Spleen (tissue), 7 donors: ENCODE measurements at regions not wholly inside any gene's neighbourhood (a gene's known extent, or its start where the extent isn't known, plus 50 kb on each side); places are given as distances from the start of the nearest gene placed in this dataset.

Experiments
- POLR2A ChIP-seq, 3 donors: fragments of 450-650 bp; IDR thresholded peaks; one replicate each; pipeline ENCODE4 v1.5.1; 2017; ENCODE audit warnings: antibody characterized with exemption in 3 of 3, mild to moderate bottlenecking in 1 of 3
- POLR2AphosphoS5 ChIP-seq, 3 donors: sonication (generic); formaldehyde crosslinking; IDR thresholded peaks; one replicate each; pipeline ENCODE4 v1.5.1; 2017; ENCODE audit warnings: antibody characterized with exemption in 3 of 3
- TF ChIP-seq, protein P1 (sequence below), 11 experiments: fragments of 200-600 bp in 7 of 11; fragments of 450-650 bp in 4 of 11; sonication (generic) in 4 of 11; IDR thresholded peaks in 8 of 11; conservative IDR thresholded peaks in 3 of 11; 1 replicate in 7 of 11; 2 replicates in 4 of 11; pipeline versions ENCODE4 v1.4.0 to v1.8.0; 2016 to 2021; ENCODE audit warnings: antibody characterized with exemption in 11 of 11, inconsistent platforms in 4 of 11, mild to moderate bottlenecking in 1 of 11
- donor health status: DM: no; HTN: no; CAD: no; lungs with moderate emphysema.
- donor health status: DM: no; HTN: no; CAD: no.
- donor health status: DM: no; HTN: no; CAD: no.

DNA sequence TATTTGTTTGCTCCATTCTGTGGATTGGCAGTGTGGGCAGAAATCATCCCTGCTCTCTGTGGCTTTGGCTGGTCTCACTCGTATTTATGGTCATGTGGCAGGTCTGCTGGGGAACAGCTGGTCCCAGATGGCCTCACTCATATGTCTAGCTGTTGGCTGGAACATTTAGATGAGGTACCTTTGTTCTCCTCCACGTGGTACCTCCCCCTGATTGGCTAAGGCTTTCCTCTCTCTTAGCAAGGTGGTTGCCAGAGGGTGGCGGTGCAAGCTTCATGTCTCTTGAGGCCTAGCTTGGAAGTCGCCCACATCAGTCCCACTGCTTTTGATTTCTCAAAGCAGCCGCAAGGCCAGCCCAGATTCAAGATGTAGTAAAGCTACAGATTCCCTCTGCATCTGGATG lies 348.5 kb upstream of the BTBD3 start:
- TF ChIP-seq, protein P1, sequence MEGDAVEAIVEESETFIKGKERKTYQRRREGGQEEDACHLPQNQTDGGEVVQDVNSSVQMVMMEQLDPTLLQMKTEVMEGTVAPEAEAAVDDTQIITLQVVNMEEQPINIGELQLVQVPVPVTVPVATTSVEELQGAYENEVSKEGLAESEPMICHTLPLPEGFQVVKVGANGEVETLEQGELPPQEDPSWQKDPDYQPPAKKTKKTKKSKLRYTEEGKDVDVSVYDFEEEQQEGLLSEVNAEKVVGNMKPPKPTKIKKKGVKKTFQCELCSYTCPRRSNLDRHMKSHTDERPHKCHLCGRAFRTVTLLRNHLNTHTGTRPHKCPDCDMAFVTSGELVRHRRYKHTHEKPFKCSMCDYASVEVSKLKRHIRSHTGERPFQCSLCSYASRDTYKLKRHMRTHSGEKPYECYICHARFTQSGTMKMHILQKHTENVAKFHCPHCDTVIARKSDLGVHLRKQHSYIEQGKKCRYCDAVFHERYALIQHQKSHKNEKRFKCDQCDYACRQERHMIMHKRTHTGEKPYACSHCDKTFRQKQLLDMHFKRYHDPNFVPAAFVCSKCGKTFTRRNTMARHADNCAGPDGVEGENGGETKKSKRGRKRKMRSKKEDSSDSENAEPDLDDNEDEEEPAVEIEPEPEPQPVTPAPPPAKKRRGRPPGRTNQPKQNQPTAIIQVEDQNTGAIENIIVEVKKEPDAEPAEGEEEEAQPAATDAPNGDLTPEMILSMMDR (IDR thresholded peaks at IDR 0.05 in 8 of 11, conservative IDR thresholded peaks at IDR 0.05 in 3 of 11), result no peak
- no peak for TF ChIP-seq POLR2A (IDR thresholded peaks at IDR 0.05)
- no peak for TF ChIP-seq POLR2AphosphoS5 (IDR thresholded peaks at IDR 0.05)
